Mucosa of descending colon (tissue), 3 donors: ENCODE measurements at regions not wholly inside any gene's neighbourhood (a gene's known extent, or its start where the extent isn't known, plus 50 kb on each side); places are given as distances from the start of the nearest gene placed in this dataset.

Experiments used
- ATAC-seq: fragments of 200-7000 bp; cut with Tn5 transposase; one replicate; pipeline ENCODE4 v1.9.1; 2020; ENCODE audit warnings: mild to moderate bottlenecking, moderate library complexity
- DNase-seq, 3 donors: peaks; one replicate each; pipeline ENCODE4 v3.0.0-alpha.2; 2020
- H3K36me3 ChIP-seq: fragments of 200-600 bp; one replicate; pipeline ENCODE4 v1.8.0; 2021; ENCODE audit warnings: low read depth, mild to moderate bottlenecking
- H3K4me1 ChIP-seq: fragments of 200-600 bp; one replicate; pipeline ENCODE4 v1.8.0; 2021; ENCODE audit warnings: low read depth, mild to moderate bottlenecking
- H3K4me3 ChIP-seq: fragments of 200-600 bp; one replicate; pipeline ENCODE4 v1.8.0; 2021; ENCODE audit warnings: mild to moderate bottlenecking
- H3K9me3 ChIP-seq: fragments of 200-600 bp; one replicate; pipeline ENCODE4 v1.8.0; 2021; ENCODE audit warnings: mild to moderate bottlenecking
- CTCF ChIP-seq: fragments of 200-600 bp; IDR thresholded peaks from one replicate; pipeline ENCODE4 v1.8.0; 2022; ENCODE audit warnings: antibody characterized with exemption, mild to moderate bottlenecking
- intact Hi-C, 2 donors: fragments of 100-400 bp; cut with DNase I in 1 of 2; cut with micrococcal nuclease in 1 of 2; formaldehyde crosslinking; loops; one replicate each; pipeline versions ENCODE4 v1.11.0 to v1.11.1; 2022; cut with DNase I, micrococcal nuclease
- donor health status: DM: no; HTN: no; CAD: no; lungs with moderate emphysema.
- donor health status: DM: no; HTN: no; CAD: no.
- donor health status: DM: no; HTN: yes; CAD: no.

GRCh38 chr2:155733091-155733853 is 599.2 kb downstream of the NR4A2 start:
- Histone ChIP-seq H3K9me3 (no peaks in the 10 kb centered on the region), H3K36me3 (no peaks in the 10 kb centered on the region), H3K4me1 (no peaks in the 10 kb centered on the region), H3K4me3 (no peak overlapping the region)
- no peak for ATAC-seq
- TF ChIP-seq CTCF = no peak
- intact Hi-C loops = no loop called here
- no peak for DNase-seq

- DNase-seq = no peak
- no peak for TF ChIP-seq CTCF
- no peaks in the 10 kb centered on the region for H3K9me3 ChIP-seq
- H3K4me3 ChIP-seq = no peak overlapping the region
- no peaks in the 10 kb centered on the region for H3K36me3 ChIP-seq
- no peak for ATAC-seq
- H3K4me1 ChIP-seq = no peaks in the 10 kb centered on the region
- intact Hi-C loops = no loop called here
Observed at GRCh38 chr2:155730804-155731203, 601.7 kb downstream of the NR4A2 start.

- Histone ChIP-seq H3K36me3 (no peaks in the 10 kb centered on the region), H3K9me3 (no peaks in the 10 kb centered on the region), H3K4me3 (no peak overlapping the region), H3K4me1 (no peaks in the 10 kb centered on the region)
- DNase-seq = no peak
- intact Hi-C loops = no loop called here
- ATAC-seq = no peak
- no peak for TF ChIP-seq CTCF
Observed at GRCh38 chr2:155727187-155727895, 605.2 kb downstream of the NR4A2 start.

GRCh38 chr2:155722290-155722689 is 610.2 kb downstream of the NR4A2 start:
- intact Hi-C loops = no loop called here
- TF ChIP-seq CTCF = no peak

GRCh38 chr2:155715705-155716104 is 616.8 kb downstream of the NR4A2 start:
- Histone ChIP-seq H3K36me3 (no peaks in the 10 kb centered on the region), H3K4me1 (no peaks in the 10 kb centered on the region), H3K4me3 (no peak overlapping the region), H3K9me3 (no peaks in the 10 kb centered on the region)
- no peak for TF ChIP-seq CTCF
- no peak for ATAC-seq
- intact Hi-C loops = no loop called here
- no peak for DNase-seq

More at GRCh38 chr2:155722290-155722689, 610.2 kb downstream of the NR4A2 start:
- ATAC-seq = no peak
- no peaks in the 10 kb centered on the region for H3K4me1 ChIP-seq
- no peak for DNase-seq
- H3K4me3 ChIP-seq = no peak overlapping the region
- H3K36me3 ChIP-seq = no peaks in the 10 kb centered on the region
- no peaks in the 10 kb centered on the region for H3K9me3 ChIP-seq
